Gastroesophageal sphincter (tissue), 3 donors: ENCODE measurements at regions not wholly inside any gene's neighbourhood (a gene's known extent, or its start where the extent isn't known, plus 50 kb on each side); places are given as distances from the start of the nearest gene placed in this dataset.

Experiments used
- POLR2A ChIP-seq, 2 donors: fragments of 450-650 bp; IDR thresholded peaks; one replicate each; pipeline ENCODE4 v1.6.1; 2017; ENCODE audit warnings: antibody characterized with exemption in 2 of 2, mild to moderate bottlenecking in 2 of 2, moderate library complexity in 1 of 2
- POLR2AphosphoS5 ChIP-seq: sonication (generic); formaldehyde crosslinking; IDR thresholded peaks from one replicate; pipeline ENCODE4 v1.6.1; 2017; ENCODE audit warnings: antibody characterized with exemption
- TF ChIP-seq, protein P1 (sequence below), 4 experiments: fragments of 200-600 bp in 2 of 4; fragments of 450-650 bp in 2 of 4; sonication (generic) in 1 of 4; IDR thresholded peaks; one replicate each; pipeline ENCODE4 v1.5.1; 2017 to 2019; ENCODE audit warnings: antibody characterized with exemption in 4 of 4, mild to moderate bottlenecking in 2 of 4, moderate library complexity in 2 of 4

DNA sequence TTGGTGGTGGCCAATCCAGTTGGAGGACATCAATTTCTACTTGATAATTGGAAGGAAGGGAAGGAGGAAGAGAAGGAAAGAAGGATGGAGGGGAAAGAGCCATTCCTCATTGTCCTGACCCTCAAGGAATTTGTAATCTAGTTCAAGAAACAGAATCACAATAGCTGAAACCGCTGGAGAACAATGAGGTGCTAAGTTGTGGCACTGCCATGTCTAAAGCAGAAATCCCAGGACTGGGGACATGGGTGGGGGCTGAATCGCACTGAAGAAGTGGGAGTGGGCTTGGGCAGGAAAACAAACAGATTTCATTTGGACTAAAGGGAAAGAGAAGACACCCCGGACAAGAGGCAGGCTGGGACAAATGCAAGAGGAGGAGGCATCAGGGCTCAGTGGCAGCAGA is 183.6 kb downstream of the UACA start:
- TF ChIP-seq, protein P1, sequence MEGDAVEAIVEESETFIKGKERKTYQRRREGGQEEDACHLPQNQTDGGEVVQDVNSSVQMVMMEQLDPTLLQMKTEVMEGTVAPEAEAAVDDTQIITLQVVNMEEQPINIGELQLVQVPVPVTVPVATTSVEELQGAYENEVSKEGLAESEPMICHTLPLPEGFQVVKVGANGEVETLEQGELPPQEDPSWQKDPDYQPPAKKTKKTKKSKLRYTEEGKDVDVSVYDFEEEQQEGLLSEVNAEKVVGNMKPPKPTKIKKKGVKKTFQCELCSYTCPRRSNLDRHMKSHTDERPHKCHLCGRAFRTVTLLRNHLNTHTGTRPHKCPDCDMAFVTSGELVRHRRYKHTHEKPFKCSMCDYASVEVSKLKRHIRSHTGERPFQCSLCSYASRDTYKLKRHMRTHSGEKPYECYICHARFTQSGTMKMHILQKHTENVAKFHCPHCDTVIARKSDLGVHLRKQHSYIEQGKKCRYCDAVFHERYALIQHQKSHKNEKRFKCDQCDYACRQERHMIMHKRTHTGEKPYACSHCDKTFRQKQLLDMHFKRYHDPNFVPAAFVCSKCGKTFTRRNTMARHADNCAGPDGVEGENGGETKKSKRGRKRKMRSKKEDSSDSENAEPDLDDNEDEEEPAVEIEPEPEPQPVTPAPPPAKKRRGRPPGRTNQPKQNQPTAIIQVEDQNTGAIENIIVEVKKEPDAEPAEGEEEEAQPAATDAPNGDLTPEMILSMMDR (IDR thresholded peaks at IDR 0.05): no peak
- TF ChIP-seq POLR2A (IDR thresholded peaks at IDR 0.05) (no peak), POLR2AphosphoS5 (no peak)
